SK-N-SH (cell line): ENCODE measurements at regions not wholly inside any gene's neighbourhood (a gene's known extent, or its start where the extent isn't known, plus 50 kb on each side); places are given as distances from the start of the nearest gene placed in this dataset.

Experiments used
- CHD2 ChIP-seq: fragments of 150-350 bp; IDR thresholded peaks from 2 replicates; pipeline ENCODE4 v1.6.1; 2018; ENCODE audit warnings: low read length; ENCODE audit not compliant: partially characterized antibody
- CTCF ChIP-seq: fragments of 200-600 bp; sonication (generic); IDR thresholded peaks from 2 replicates; pipeline ENCODE4 v1.6.1; 2017; ENCODE audit warnings: antibody characterized with exemption, mild to moderate bottlenecking, moderate library complexity
- ELF1 ChIP-seq: IDR thresholded peaks from 2 replicates; pipeline ENCODE4 v1.4.0; 2012
- EP300 ChIP-seq, 2 experiments: IDR thresholded peaks; 2 replicates each; pipeline versions ENCODE4 v1.4.0 to v1.6.1; 2012; ENCODE audit warnings: borderline replicate concordance in 1 of 2, low read depth in 1 of 2, low read length in 1 of 2
- MAX ChIP-seq: IDR thresholded peaks from 2 replicates; pipeline ENCODE4 v1.4.0; 2012; ENCODE audit warnings: low read depth
- PBX3 ChIP-seq: IDR thresholded peaks from 2 replicates; pipeline ENCODE4; 2012
- POLR2AphosphoS5 ChIP-seq: IDR thresholded peaks from 2 replicates; pipeline ENCODE4 v1.6.1; 2012; ENCODE audit warnings: low read depth, low read length
- RAD21 ChIP-seq: IDR thresholded peaks from 2 replicates; pipeline ENCODE4 v1.6.1; 2012; ENCODE audit warnings: mild to moderate bottlenecking, low read length
- RCOR1 ChIP-seq: fragments of 150-350 bp; IDR thresholded peaks from 2 replicates; pipeline ENCODE4 v1.6.1; 2017; ENCODE audit warnings: antibody characterized with exemption, low read length
- REST ChIP-seq: IDR thresholded peaks from 2 replicates; pipeline ENCODE4 v1.6.1; 2012; ENCODE audit warnings: mild to moderate bottlenecking, low read depth, low read length, moderate library complexity
- RFX5 ChIP-seq: IDR thresholded peaks from 2 replicates; pipeline ENCODE4 v1.6.1; 2012; ENCODE audit warnings: mild to moderate bottlenecking, improper control_type of control experiment, low read length
- USF2 ChIP-seq: fragments of 150-350 bp; IDR thresholded peaks from 2 replicates; pipeline ENCODE4 v1.6.1; 2017; ENCODE audit warnings: antibody characterized with exemption, low read length, low read depth, borderline replicate concordance
- YY1 ChIP-seq: IDR thresholded peaks from 2 replicates; pipeline ENCODE4 v1.4.0; 2012; ENCODE audit warnings: low read depth, mild to moderate bottlenecking
- ZBTB33 ChIP-seq: IDR thresholded peaks from 2 replicates; pipeline ENCODE4 v1.4.0; 2012; ENCODE audit warnings: low read depth, borderline replicate concordance

- TF ChIP-seq CTCF (no peak), YY1 (0 out of 2 replicates have a peak, but pooled peaks have one; percentile 30), EP300 (IDR thresholded peaks at IDR 0.05; ENCODE audit: borderline replicate concordance in 1 of 2, low read depth in 1 of 2, low read length in 1 of 2) (peak; percentile 47 to 81), REST (no peak), RCOR1 (no peak), POLR2AphosphoS5 (no peak; the same call in 1 of the 2 replicates), RAD21 (no peak), CHD2 (no peak), MAX (no peak), ZBTB33 (no peak), USF2 (no peak), ELF1 (no peak), RFX5 (no peak), PBX3 (peak; percentile 88)
Observed at GRCh38 chr1:8097077-8097799, 71.1 kb upstream of the ERRFI1 start.
